ENCODE measurements at regions not wholly inside any gene's neighbourhood (a gene's known extent, or its start where the extent isn't known, plus 50 kb on each side); places are given as distances from the start of the nearest gene placed in this dataset.

DNA sequence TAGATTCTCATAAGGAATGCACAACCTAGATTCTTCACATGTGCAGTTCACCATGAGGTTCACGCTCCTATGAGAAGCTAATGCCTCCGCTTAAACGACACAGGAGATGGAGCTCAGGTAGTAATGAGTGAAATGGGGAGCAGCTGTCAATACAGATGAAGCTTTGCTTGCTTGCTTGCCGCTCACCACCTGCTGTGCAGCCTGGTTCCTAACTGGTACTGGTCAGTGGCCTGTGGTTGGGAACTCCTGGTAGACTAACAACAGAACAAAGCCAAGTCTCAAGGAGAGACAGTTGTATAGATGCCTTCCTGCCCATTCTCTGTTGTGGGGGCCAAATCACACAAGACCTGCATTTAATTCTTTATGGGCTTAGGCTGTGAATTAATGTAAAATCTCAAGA is 449.2 kb upstream of the TNP1 start:
- Histone ChIP-seq H3K9me3 (ENCODE audit: low read length) (peaks cover 5% of the 10 kb centered on the region), H2AFZ (ENCODE audit: low read depth, low read length) (no peak overlapping the region), H3K27me3 (ENCODE audit: insufficient read depth, low read length) (no peaks in the 10 kb centered on the region), H3K4me3 (ENCODE audit: low read length) (no peak overlapping the region), H3K4me1 (ENCODE audit: insufficient read depth, low read length) (no peaks in the 10 kb centered on the region), H3K36me3 (ENCODE audit: insufficient read depth, low read length) (no peaks in the 10 kb centered on the region)

DNA sequence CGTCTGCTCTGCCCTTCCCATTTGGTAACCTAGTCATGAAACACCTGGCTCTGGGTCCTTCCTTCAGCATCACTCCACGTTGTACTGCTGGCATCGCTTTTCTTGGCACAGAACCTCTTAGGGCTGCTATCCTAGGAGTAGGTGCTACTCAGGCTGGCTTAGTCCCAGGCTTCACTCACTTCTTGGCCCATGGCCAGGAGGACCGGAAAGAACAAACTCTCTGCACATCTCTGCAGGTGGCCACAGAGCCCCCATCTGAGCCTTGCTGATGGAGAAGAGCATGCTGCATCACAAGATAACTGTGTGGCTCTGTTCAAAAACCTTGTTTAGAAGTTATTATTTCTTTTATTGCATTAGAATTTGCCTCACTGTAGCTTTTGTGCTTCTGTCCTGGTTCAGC is 447.2 kb upstream of the TNP1 start:
- Histone ChIP-seq H3K36me3 (ENCODE audit: insufficient read depth, low read length) (no peaks in the 10 kb centered on the region), H3K4me1 (ENCODE audit: insufficient read depth, low read length) (no peaks in the 10 kb centered on the region), H3K9me3 (ENCODE audit: low read length) (peaks cover 5% of the 10 kb centered on the region), H3K27me3 (ENCODE audit: insufficient read depth, low read length) (no peaks in the 10 kb centered on the region), H3K4me3 (ENCODE audit: low read length) (no peak overlapping the region), H2AFZ (ENCODE audit: low read depth, low read length) (no peak overlapping the region)

- no peak overlapping the region for H2AFZ ChIP-seq (ENCODE audit: low read depth, low read length)
Measured at GRCh38 chr2:217305882-217306281, 446.0 kb upstream of the TNP1 start.

GRCh38 chr2:217304582-217304981 is 444.7 kb upstream of the TNP1 start:
- H3K27me3 ChIP-seq (ENCODE audit: insufficient read depth, low read length), result no peaks in the 10 kb centered on the region
- no peaks in the 10 kb centered on the region for H3K4me1 ChIP-seq (ENCODE audit: insufficient read depth, low read length)
- H3K9me3 ChIP-seq (ENCODE audit: low read length), result peaks cover 5% of the 10 kb centered on the region
- no peaks in the 10 kb centered on the region for H3K36me3 ChIP-seq (ENCODE audit: insufficient read depth, low read length)
- no peak overlapping the region for H2AFZ ChIP-seq (ENCODE audit: low read depth, low read length)
- H3K4me3 ChIP-seq (ENCODE audit: low read length), result no peak overlapping the region

More at GRCh38 chr2:217305882-217306281, 446.0 kb upstream of the TNP1 start:
- H3K27me3 ChIP-seq (ENCODE audit: insufficient read depth, low read length), result no peaks in the 10 kb centered on the region
- H3K4me3 ChIP-seq (ENCODE audit: low read length), result no peak overlapping the region
- H3K36me3 ChIP-seq (ENCODE audit: insufficient read depth, low read length), result no peaks in the 10 kb centered on the region
- H3K4me1 ChIP-seq (ENCODE audit: insufficient read depth, low read length), result no peaks in the 10 kb centered on the region
- H3K9me3 ChIP-seq (ENCODE audit: low read length), result peaks cover 5% of the 10 kb centered on the region

GRCh38 chr2:217302856-217303255 is 443.0 kb upstream of the TNP1 start:
- no peaks in the 10 kb centered on the region for H3K36me3 ChIP-seq (ENCODE audit: insufficient read depth, low read length)
- no peaks in the 10 kb centered on the region for H3K9me3 ChIP-seq (ENCODE audit: low read length)
- peaks cover 3% of the 10 kb centered on the region for H3K4me1 ChIP-seq (ENCODE audit: insufficient read depth, low read length)

GRCh38 chr2:217301142-217301925 is 441.5 kb upstream of the TNP1 start:
- Histone ChIP-seq H3K36me3 (ENCODE audit: insufficient read depth, low read length) (no peaks in the 10 kb centered on the region), H3K4me1 (ENCODE audit: insufficient read depth, low read length) (peaks cover 3% of the 10 kb centered on the region), H3K9me3 (ENCODE audit: low read length) (no peaks in the 10 kb centered on the region), H2AFZ (ENCODE audit: low read depth, low read length) (no peak overlapping the region), H3K27me3 (ENCODE audit: insufficient read depth, low read length) (no peaks in the 10 kb centered on the region), H3K4me3 (ENCODE audit: low read length) (no peak overlapping the region)

More at GRCh38 chr2:217302856-217303255, 443.0 kb upstream of the TNP1 start:
- no peaks in the 10 kb centered on the region for H3K27me3 ChIP-seq (ENCODE audit: insufficient read depth, low read length)
- H3K4me3 ChIP-seq (ENCODE audit: low read length), result no peak overlapping the region
- H2AFZ ChIP-seq (ENCODE audit: low read depth, low read length), result no peak overlapping the region

GRCh38 chr2:217299590-217299989 is 439.7 kb upstream of the TNP1 start:
- peaks cover 3% of the 10 kb centered on the region for H3K9me3 ChIP-seq (ENCODE audit: low read length)
- H3K27me3 ChIP-seq (ENCODE audit: insufficient read depth, low read length), result no peaks in the 10 kb centered on the region

GRCh38 chr2:217297096-217297495 is 437.2 kb upstream of the TNP1 start:
- H3K9me3 ChIP-seq (ENCODE audit: low read length), result peaks cover 4% of the 10 kb centered on the region

More at GRCh38 chr2:217299590-217299989, 439.7 kb upstream of the TNP1 start:
- Histone ChIP-seq H3K4me1 (ENCODE audit: insufficient read depth, low read length) (peaks cover 3% of the 10 kb centered on the region), H3K36me3 (ENCODE audit: insufficient read depth, low read length) (no peaks in the 10 kb centered on the region), H3K4me3 (ENCODE audit: low read length) (no peak overlapping the region), H2AFZ (ENCODE audit: low read depth, low read length) (no peak overlapping the region)

GRCh38 chr2:217294818-217295217 is 435.0 kb upstream of the TNP1 start:
- peaks cover 5% of the 10 kb centered on the region for H3K9me3 ChIP-seq (ENCODE audit: low read length)

More at GRCh38 chr2:217297096-217297495, 437.2 kb upstream of the TNP1 start:
- H3K4me1 ChIP-seq (ENCODE audit: insufficient read depth, low read length), result peaks cover 7% of the 10 kb centered on the region
- H3K36me3 ChIP-seq (ENCODE audit: insufficient read depth, low read length), result no peaks in the 10 kb centered on the region
- no peaks in the 10 kb centered on the region for H3K27me3 ChIP-seq (ENCODE audit: insufficient read depth, low read length)
- no peak overlapping the region for H2AFZ ChIP-seq (ENCODE audit: low read depth, low read length)
- H3K4me3 ChIP-seq (ENCODE audit: low read length), result no peak overlapping the region

GRCh38 chr2:217294211-217294610 is 434.3 kb upstream of the TNP1 start:
- Histone ChIP-seq H3K36me3 (ENCODE audit: insufficient read depth, low read length) (no peaks in the 10 kb centered on the region), H3K4me3 (ENCODE audit: low read length) (no peak overlapping the region), H3K9me3 (ENCODE audit: low read length) (peaks cover 5% of the 10 kb centered on the region), H2AFZ (ENCODE audit: low read depth, low read length) (no peak overlapping the region), H3K4me1 (ENCODE audit: insufficient read depth, low read length) (peaks cover 20% of the 10 kb centered on the region), H3K27me3 (ENCODE audit: insufficient read depth, low read length) (no peaks in the 10 kb centered on the region)

More at GRCh38 chr2:217294818-217295217, 435.0 kb upstream of the TNP1 start:
- Histone ChIP-seq H3K27me3 (ENCODE audit: insufficient read depth, low read length) (no peaks in the 10 kb centered on the region), H2AFZ (ENCODE audit: low read depth, low read length) (no peak overlapping the region), H3K4me1 (ENCODE audit: insufficient read depth, low read length) (peaks cover 15% of the 10 kb centered on the region), H3K36me3 (ENCODE audit: insufficient read depth, low read length) (no peaks in the 10 kb centered on the region), H3K4me3 (ENCODE audit: low read length) (no peak overlapping the region)

GRCh38 chr2:217293607-217294006 is 433.7 kb upstream of the TNP1 start:
- Histone ChIP-seq H3K27me3 (ENCODE audit: insufficient read depth, low read length) (no peaks in the 10 kb centered on the region), H3K4me3 (ENCODE audit: low read length) (no peak overlapping the region), H3K9me3 (ENCODE audit: low read length) (peaks cover 5% of the 10 kb centered on the region), H2AFZ (ENCODE audit: low read depth, low read length) (no peak overlapping the region), H3K4me1 (ENCODE audit: insufficient read depth, low read length) (peaks cover 21% of the 10 kb centered on the region), H3K36me3 (ENCODE audit: insufficient read depth, low read length) (no peaks in the 10 kb centered on the region)

DNA sequence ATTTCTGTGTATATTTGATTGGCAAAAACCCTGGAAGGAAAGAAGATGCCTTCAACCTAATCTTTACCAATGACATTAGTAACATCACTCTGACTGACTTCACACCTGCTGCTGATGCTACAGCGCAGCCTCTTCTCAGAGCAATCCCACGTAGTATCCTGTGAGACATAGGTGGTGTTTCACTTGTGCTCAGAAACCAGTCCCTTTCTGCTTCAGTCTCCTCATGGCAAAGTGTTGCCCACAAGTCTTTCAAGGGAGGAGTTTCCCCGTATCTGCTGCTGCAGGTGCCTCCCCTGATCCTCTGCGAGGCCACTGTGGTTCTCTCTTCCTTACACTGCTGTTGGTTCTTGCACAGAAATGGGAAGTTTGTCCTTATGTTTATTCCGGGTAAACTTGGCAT is 433.2 kb upstream of the TNP1 start:
- Histone ChIP-seq H3K27me3 (ENCODE audit: insufficient read depth, low read length) (no peaks in the 10 kb centered on the region), H3K9me3 (ENCODE audit: low read length) (peaks cover 9% of the 10 kb centered on the region), H2AFZ (ENCODE audit: low read depth, low read length) (no peak overlapping the region), H3K4me3 (ENCODE audit: low read length) (no peak overlapping the region), H3K36me3 (ENCODE audit: insufficient read depth, low read length) (no peaks in the 10 kb centered on the region), H3K4me1 (ENCODE audit: insufficient read depth, low read length) (peaks cover 21% of the 10 kb centered on the region)

DNA sequence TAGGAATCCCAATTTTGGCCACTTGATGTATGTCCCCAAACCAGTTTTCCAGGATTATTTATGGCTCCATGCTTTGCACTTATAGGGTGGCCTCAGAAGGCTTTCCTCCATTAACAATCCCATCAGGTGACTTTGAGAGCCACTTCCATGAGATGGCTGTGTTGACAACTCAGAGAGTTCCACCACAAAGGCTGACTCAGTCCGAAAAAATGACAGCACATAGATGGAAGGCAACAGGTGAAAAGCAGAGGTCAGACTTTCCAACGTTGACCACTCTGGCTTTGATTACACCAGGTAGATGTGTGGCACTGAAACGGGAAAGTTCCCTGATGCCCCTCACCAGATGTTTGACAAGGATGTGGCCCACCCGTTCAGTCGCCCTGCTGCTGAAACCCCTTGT is 431.4 kb upstream of the TNP1 start:
- H3K9me3 ChIP-seq (ENCODE audit: low read length), result peaks cover 10% of the 10 kb centered on the region
- H3K36me3 ChIP-seq (ENCODE audit: insufficient read depth, low read length), result no peaks in the 10 kb centered on the region
- H2AFZ ChIP-seq (ENCODE audit: low read depth, low read length), result no peak overlapping the region
- peaks cover 21% of the 10 kb centered on the region for H3K4me1 ChIP-seq (ENCODE audit: insufficient read depth, low read length)
- H3K4me3 ChIP-seq (ENCODE audit: low read length), result no peak overlapping the region
- H3K27me3 ChIP-seq (ENCODE audit: insufficient read depth, low read length), result no peaks in the 10 kb centered on the region

- no peaks in the 10 kb centered on the region for H3K36me3 ChIP-seq (ENCODE audit: insufficient read depth, low read length)
- no peak overlapping the region for H2AFZ ChIP-seq (ENCODE audit: low read depth, low read length)
- peaks cover 21% of the 10 kb centered on the region for H3K4me1 ChIP-seq (ENCODE audit: insufficient read depth, low read length)
- no peaks in the 10 kb centered on the region for H3K27me3 ChIP-seq (ENCODE audit: insufficient read depth, low read length)
- H3K4me3 ChIP-seq (ENCODE audit: low read length), result no peak overlapping the region
- H3K9me3 ChIP-seq (ENCODE audit: low read length), result peaks cover 7% of the 10 kb centered on the region
Measured at GRCh38 chr2:217290467-217290866, 430.6 kb upstream of the TNP1 start.
